ENCODE measurements at regions not wholly inside any gene's neighbourhood (a gene's known extent, or its start where the extent isn't known, plus 50 kb on each side); places are given as distances from the start of the nearest gene placed in this dataset.
"Not testable (repeated sequence)": the region's sequence is repeated elsewhere in the genome, so short reads cannot be mapped to it uniquely, and the experiment has no call there.

DNA sequence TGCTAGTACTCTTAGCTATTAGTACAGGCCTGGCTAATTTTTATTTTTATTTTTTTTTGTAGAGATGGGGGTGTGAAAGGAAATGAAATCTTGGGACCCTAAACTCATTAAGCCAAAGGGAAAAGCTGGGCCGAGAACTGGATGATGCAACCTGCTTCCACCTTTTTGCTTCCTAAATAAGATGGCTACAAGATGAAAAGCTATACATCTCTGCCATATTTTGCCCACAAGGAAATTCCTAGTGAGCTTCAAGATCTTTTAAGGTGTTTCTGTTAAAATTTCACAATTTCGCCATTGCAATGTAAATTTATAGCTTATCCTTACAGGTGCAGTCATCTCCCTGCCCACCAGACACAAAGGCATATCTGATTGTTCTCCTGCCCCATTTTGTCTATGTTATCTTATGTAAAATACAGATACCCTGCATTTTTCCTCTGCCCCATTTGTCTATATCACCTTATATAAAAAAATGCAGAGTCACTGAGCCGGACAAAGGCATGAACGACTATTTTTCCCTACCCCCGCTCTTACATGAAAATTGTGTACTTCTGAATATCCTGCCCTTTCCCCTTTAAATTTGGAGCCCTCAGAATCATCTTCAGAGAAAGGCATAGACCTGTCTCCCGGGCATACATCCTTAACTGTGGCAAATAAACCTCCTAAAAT is 112.0 kb upstream of the SLC38A2 start:
- DNase-seq, result no peak

DNA sequence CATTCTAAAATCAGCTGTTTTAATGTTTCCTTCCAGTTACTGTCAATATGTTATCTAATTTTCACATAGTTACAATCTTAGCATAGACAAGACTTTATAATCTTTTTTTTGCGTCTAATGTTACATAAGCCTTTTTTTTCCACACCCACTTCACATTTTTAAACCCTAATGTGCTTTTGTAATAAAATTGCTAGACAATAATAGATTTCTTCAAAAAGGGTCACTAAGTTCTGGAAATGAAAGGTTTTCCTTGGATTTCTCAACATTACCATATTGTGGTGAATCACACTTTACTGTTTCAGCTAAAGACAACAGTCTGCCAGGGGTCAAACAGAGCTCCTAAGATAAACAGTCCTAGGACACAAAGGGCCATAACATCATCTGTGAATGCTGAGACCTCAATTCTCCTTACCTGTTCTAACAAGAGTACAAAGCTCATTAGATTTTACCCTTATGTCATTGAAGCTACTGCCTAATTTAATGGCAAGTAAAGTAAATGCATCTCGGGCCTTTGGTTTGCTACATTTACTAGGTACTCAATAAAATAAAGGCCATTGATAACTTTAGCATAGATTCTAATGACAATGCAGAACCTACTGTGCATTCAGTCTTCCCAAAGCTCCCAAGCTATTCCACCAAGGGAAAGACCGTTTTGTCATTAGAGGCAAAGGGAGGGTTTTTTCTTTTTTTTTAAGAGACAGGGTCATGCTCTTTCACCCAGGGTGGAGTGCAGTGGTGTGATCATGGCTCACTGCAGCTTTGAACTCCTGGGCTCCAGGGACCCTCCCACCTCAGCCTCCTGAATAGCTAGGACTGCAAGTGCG is 111.2 kb upstream of the SLC38A2 start:
- DNase-seq, result no peak

DNA sequence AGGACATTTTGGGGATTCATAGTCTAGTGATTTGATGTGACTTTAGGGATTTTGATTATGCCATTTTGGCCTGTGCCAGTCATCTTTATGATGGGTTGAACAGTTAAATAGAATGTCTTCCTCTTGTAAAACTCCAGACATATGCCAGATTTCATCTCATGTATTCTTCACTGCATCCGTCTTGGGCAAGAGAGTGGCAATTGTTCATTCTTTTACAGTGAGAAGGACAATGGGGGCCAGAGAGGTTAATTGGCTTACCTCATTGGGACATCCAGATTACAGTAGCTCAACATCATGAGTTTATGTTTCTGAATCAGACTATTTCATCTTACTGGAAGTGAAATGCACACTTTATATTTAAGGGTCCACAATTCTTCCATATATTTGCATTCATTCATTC is 108.2 kb upstream of the SLC38A2 start:
- no peak for DNase-seq

DNA sequence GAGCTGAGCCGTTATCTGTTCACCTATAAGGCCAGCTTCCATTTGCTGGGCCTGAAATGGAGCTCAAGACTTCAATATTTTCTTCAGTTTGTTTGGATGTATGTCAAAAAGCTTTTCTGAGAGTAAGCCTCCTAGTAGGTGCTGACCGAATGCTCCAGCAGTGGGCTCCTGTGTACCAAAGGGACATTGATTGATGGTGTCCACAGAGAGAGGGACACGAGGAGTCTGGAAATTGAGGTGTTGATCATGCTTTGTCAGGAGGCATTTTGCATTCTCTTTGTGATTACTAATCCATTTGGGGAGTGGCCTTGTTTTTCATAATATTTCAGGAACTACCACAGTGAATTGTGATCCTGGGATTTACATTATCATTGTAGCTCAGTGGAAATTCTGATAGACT is 107.7 kb upstream of the SLC38A2 start:
- no peak for DNase-seq

DNA sequence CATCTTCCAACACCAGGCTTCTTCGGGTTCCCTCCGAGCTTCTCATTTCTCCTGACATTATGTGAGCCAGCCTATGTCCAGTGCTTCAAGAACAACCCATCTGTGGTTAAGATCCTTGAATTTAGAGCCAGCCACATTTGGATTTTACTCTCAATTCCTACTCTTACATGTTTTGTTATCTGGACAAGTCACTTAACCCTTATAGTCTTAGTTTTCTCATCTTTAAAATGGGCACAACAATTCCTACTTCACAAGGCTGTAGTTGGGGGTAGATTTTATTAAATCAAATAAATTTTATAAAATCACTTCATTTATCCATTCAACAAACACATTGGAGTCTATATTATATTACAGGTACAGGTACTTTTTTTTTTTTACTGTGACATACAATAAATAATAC is 105.5 kb upstream of the SLC38A2 start:
- no peak for DNase-seq

GRCh38 chr12:46477541-46477940 is 105.0 kb upstream of the SLC38A2 start:
- DNase-seq, result no peak

GRCh38 chr12:46475972-46476645 is 103.5 kb upstream of the SLC38A2 start:
- DNase-seq, result no peak

- DNase-seq, result not testable (repeated sequence)
Measured at GRCh38 chr12:46474385-46474784, 101.8 kb upstream of the SLC38A2 start.

DNA sequence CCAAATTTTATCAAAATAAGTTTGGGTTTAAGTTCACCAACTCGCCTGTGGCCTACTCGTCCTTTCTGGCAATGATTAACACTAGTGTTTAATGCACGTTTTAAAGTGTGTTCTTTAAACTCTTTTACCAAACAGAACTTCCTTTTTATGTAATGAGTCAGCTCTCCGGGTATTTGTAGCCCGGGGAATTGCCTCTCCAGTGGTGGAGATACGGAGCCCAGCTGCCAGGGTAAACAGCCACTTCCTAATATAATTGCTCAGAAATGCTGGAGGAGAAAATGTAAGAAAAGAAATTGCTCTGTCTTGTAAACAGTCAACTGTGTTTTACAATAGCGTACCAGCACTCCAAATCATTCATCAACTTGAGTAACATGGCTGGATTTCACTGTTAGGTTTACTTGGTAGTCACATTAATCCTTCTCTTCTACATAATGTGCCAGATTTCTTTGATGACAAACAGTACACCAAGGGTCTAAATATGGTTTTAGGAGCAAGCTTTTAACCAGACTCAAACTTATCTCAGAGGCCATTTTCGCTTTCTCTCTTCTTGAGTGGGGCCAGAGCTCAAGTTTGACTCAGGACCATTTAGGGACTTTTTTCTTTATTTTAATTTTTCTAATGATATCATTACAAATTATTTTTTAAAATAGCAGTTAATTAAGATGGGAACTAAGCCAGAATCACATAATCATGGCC is 101.2 kb upstream of the SLC38A2 start:
- DNase-seq, result peak; percentile 90

- peak; percentile 43 for DNase-seq
Measured at GRCh38 chr12:46472893-46473633, 100.5 kb upstream of the SLC38A2 start.

DNA sequence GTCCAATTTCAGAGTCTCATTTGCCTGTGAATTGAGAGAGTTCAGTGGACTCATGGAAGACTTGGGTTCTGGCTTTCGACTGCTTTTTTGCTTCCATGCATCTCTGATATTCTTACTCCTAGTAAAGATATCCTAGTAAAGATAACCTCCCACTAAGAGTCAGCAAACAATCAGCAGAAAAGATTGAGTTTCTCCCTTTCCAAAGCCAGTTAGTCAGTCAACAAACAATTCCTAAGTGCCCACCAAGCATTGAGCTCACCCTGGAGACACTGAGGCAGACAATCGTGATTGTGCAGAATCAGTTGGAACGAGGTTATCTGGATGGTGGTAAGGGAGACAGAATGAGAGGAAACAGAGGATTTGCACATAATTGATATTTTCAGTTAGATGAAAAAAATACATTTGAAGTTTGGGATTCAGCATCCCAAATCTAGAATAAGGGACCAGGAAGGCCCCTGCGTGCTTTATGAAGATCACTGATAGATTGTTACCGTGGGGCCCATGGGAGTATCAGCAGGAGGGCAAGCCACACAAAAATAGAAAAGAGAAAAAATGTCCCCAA is 99.7 kb upstream of the SLC38A2 start:
- DNase-seq, result no peak

- DNase-seq, result no peak
Measured at GRCh38 chr12:46471404-46471803, 98.8 kb upstream of the SLC38A2 start.

- no peak for DNase-seq
Measured at GRCh38 chr12:46470975-46471374, 98.4 kb upstream of the SLC38A2 start.

GRCh38 chr12:46470036-46470627 is 97.6 kb upstream of the SLC38A2 start:
- no peak for DNase-seq

DNA sequence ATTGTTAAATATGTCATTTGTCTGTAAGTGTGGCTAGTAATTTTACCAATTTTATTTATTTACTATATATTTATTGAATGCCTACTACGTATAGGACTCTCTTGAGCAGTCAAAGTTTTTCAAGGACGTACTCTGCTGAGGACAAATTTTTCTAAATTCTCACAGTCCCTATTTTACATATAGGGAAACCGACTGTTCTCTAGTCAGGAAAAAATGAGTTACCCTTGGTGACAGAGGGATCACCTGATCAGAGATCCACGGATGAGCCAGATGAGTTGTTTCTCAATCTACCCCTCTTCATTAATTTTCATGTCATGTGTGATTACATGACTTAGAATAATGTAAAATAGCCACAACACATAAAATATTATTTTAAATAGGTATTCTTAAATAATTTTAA is 96.2 kb upstream of the SLC38A2 start:
- no peak for DNase-seq

GRCh38 chr12:46468160-46468559 is 95.6 kb upstream of the SLC38A2 start:
- no peak for DNase-seq

DNA sequence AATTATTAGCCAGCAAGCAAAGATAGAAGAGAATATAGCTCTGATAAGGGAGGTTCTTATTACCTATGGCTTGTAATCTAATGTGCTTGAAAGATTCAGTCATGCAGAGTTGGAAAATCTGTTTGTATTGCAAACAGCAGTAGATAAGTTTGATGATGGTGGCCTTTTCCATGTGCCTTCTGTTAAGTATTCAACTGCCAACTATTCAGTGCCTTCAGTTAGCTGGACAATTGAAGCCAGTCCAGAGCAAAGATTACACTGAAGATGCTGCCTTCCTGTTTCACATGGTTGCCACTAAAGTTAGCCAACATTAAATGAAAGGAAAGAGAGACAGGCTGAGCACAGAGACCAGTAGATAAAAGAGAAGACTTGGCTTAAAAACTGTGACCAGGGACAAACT is 92.7 kb upstream of the SLC38A2 start:
- no peak for DNase-seq

- no peak for DNase-seq
Measured at GRCh38 chr12:46464863-46465262, 92.3 kb upstream of the SLC38A2 start.

GRCh38 chr12:46462641-46463355 is 90.2 kb upstream of the SLC38A2 start:
- no peak for DNase-seq

DNA sequence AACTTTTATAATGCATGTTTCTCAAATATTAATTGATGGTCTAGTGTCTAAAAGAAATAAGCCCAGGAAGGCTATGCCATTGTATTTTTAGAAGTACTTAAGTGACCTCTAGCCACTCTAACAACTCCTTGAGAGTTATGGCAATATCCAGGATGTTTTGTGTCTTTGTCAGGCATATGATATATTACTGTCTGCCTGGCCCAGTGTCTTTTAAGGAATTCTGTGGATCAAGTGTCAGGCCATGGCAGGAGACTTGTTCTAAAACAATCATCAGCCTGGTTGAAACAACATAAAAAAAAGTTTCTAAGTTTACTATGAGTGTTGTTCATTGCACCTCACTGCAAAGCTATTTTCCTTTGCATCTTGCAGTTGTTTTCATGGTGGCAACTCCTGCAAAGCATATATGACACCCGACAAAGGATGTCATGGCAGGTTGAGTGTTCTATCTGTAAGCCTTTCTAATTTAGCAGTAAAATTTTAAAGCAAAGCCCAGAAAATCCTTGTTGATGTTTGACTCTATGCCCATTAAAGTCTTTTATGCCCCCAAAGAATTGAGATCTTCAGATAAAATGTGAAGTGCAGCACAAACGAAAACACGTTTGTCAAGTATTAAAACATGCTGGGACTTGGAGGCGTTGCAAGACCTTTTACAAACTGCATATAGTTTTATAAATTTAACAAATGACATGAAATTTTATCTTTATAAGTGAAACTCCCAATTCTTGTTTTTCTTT is 89.5 kb upstream of the SLC38A2 start:
- DNase-seq, result no peak
